ENCODE measurements at regions not wholly inside any gene's neighbourhood (a gene's known extent, or its start where the extent isn't known, plus 50 kb on each side); places are given as distances from the start of the nearest gene placed in this dataset.

GRCh38 chr21:32934829-32935228 lies 90.9 kb upstream of the OLIG2 start:
- H3K14ac ChIP-seq (ENCODE audit: low read length) = no peak overlapping the region
- no peak overlapping the region for H2BK5ac ChIP-seq (ENCODE audit: low read depth, low read length, poor library complexity)
- H4K12ac ChIP-seq (ENCODE audit: low read depth, low read length) = no peak overlapping the region
- no peaks in the 10 kb centered on the region for H3K79me2 ChIP-seq (ENCODE audit: control insufficient read depth, insufficient read depth, low read length, poor library complexity)
- no peak overlapping the region for H3K27ac ChIP-seq (ENCODE audit: low read depth, low read length)
- H3K4me3 ChIP-seq (ENCODE audit: low read depth, low read length) = no peak overlapping the region
- no peak overlapping the region for H4K8ac ChIP-seq (ENCODE audit: low read depth, low read length)
- H3K18ac ChIP-seq (ENCODE audit: low read length) = no peak overlapping the region
- H3K4ac ChIP-seq (ENCODE audit: low read depth, low read length) = no peak overlapping the region
- peaks cover 0 to 5% of the 10 kb centered on the region in 2 experiments for H3K4me1 ChIP-seq (ENCODE audit: control insufficient read depth in 1 of 2, insufficient read depth in 2 of 2, low read length in 2 of 2)
- H4K91ac ChIP-seq (ENCODE audit: low read depth, low read length) = no peak overlapping the region
- H3K27me3 ChIP-seq (ENCODE audit: insufficient read depth, low read length) = no peaks in the 10 kb centered on the region
- no peaks in the 10 kb centered on the region for H3K79me1 ChIP-seq (ENCODE audit: low read length)
- H2AFZ ChIP-seq (ENCODE audit: insufficient read depth, low read length, poor library complexity) = no peak overlapping the region
- H2AK5ac ChIP-seq (ENCODE audit: low read length) = no peak overlapping the region
- no peaks in the 10 kb centered on the region for H3K9me3 ChIP-seq (ENCODE audit: insufficient read depth, low read depth, low read length)
- no peak overlapping the region for H3K4me2 ChIP-seq (ENCODE audit: low read length)
- DNase-seq = no peak
- H2BK12ac ChIP-seq (ENCODE audit: low read length) = no peak overlapping the region
- no CpG with 5 or more reads among the region's 3 CpGs for WGBS (ENCODE audit: extremely low coverage, insufficient coverage, insufficient read length)
- no peak overlapping the region for H2BK120ac ChIP-seq (ENCODE audit: insufficient read depth, low read length, poor library complexity)
- no peak overlapping the region for H3K9ac ChIP-seq (ENCODE audit: low read length)
- no peak overlapping the region for H3K23ac ChIP-seq (ENCODE audit: low read length)
- no peaks in the 10 kb centered on the region for H3K36me3 ChIP-seq (ENCODE audit: control insufficient read depth in 1 of 2, insufficient read depth in 2 of 2, low read length in 2 of 2)

DNA sequence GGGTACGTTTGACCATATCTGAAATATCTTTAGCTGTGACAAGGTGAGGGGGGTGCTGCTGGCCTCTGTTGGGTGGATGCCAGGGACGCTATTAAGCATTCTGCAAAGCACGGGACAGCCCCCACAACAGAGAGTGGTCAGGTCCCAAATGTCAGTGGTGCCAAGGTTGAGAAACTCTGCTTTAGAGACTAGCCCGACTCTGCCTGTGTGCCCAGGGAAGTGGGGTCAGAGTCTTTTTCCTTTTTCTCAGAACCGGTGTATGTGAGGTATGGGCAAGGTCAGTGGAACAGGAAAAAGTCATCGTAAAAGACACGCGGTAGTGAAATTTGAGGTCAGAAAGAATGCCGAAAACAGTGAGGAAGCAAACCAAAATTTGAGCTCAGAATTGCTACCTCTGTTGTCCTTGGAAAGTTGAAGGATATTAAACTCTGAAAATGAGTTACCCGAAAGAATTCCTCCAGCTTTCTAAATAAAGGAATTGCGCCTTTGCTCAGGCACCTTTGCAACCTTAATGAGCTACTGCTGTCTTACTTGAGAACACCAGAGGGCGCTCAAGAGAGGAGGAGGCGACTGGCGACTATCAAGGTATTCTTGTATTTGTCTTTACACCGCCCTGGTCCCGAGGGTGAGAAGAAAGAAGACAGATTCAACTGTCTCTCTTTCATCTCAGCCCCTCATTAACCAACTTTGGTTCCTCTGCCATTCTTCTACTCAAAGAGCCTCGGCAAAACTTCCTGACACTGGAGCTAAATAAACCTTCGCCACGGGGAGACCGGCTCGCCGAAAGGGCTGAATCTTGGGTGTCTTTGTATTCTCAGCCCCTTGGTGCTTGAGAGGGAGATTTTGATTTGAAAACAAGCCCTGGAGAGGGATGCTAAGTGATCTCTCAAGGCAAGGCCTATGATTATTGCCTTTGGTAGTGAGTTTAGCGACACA lies 85.4 kb upstream of the OLIG2 start:
- no peak overlapping the region for H4K91ac ChIP-seq (ENCODE audit: low read depth, low read length)
- H2BK120ac ChIP-seq (ENCODE audit: insufficient read depth, low read length, poor library complexity) = no peak overlapping the region
- WGBS (ENCODE audit: extremely low coverage, insufficient coverage, insufficient read length) = no CpG with 5 or more reads among the region's 23 CpGs
- H2AK5ac ChIP-seq (ENCODE audit: low read length) = no peak overlapping the region
- H2BK12ac ChIP-seq (ENCODE audit: low read length) = no peak overlapping the region
- no peak overlapping the region for H3K18ac ChIP-seq (ENCODE audit: low read length)
- H3K4me2 ChIP-seq (ENCODE audit: low read length) = no peak overlapping the region
- no peak overlapping the region for H3K27ac ChIP-seq (ENCODE audit: low read depth, low read length)
- no peak overlapping the region for H4K8ac ChIP-seq (ENCODE audit: low read depth, low read length)
- H2BK5ac ChIP-seq (ENCODE audit: low read depth, low read length, poor library complexity) = no peak overlapping the region
- no peak overlapping the region for H4K12ac ChIP-seq (ENCODE audit: low read depth, low read length)
- no peak overlapping the region for H3K14ac ChIP-seq (ENCODE audit: low read length)
- no peak overlapping the region for H3K4ac ChIP-seq (ENCODE audit: low read depth, low read length)
- H3K4me3 ChIP-seq (ENCODE audit: low read depth, low read length) = no peak overlapping the region
- no peaks in the 10 kb centered on the region for H3K36me3 ChIP-seq (ENCODE audit: control insufficient read depth in 1 of 2, insufficient read depth in 2 of 2, low read length in 2 of 2)
- H2AFZ ChIP-seq (ENCODE audit: insufficient read depth, low read length, poor library complexity) = no peak overlapping the region
- H3K9me3 ChIP-seq (ENCODE audit: insufficient read depth, low read depth, low read length) = no peaks in the 10 kb centered on the region
- H3K27me3 ChIP-seq (ENCODE audit: insufficient read depth, low read length) = no peaks in the 10 kb centered on the region
- H3K23ac ChIP-seq (ENCODE audit: low read length) = no peak overlapping the region
- H3K79me2 ChIP-seq (ENCODE audit: control insufficient read depth, insufficient read depth, low read length, poor library complexity) = no peaks in the 10 kb centered on the region
- peaks cover 0 to 3% of the 10 kb centered on the region in 2 experiments for H3K4me1 ChIP-seq (ENCODE audit: control insufficient read depth in 1 of 2, insufficient read depth in 2 of 2, low read length in 2 of 2)
- peak; percentile 22 to 74 for DNase-seq
- H3K9ac ChIP-seq (ENCODE audit: low read length) = no peak overlapping the region
- H3K79me1 ChIP-seq (ENCODE audit: low read length) = no peaks in the 10 kb centered on the region

DNA sequence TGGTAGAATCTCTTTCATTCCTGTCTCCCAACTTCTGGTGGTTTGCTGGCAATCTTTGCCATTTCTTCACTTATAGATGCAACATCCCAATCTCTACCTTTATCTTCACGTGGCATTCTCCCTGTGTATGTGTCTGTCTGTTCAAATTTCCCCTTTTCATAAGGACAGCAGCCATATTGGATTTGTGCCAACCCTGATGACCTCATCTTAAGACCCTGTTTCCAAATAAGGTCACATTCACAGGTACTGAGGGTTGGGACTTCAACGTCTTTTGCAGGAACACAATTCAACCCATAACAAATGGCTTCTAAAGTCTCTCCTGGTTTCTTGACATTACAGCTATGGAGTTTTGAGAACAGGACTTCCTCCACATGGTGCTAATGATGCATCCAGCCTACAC lies 84.5 kb upstream of the OLIG2 start:
- no peak overlapping the region for H3K4me3 ChIP-seq (ENCODE audit: low read depth, low read length)
- no peak overlapping the region for H2AFZ ChIP-seq (ENCODE audit: insufficient read depth, low read length, poor library complexity)
- no peak overlapping the region for H2BK12ac ChIP-seq (ENCODE audit: low read length)
- H3K27me3 ChIP-seq (ENCODE audit: insufficient read depth, low read length) = no peaks in the 10 kb centered on the region
- no peak for DNase-seq
- no peak overlapping the region for H3K14ac ChIP-seq (ENCODE audit: low read length)
- H3K4me2 ChIP-seq (ENCODE audit: low read length) = no peak overlapping the region
- no peak overlapping the region for H3K27ac ChIP-seq (ENCODE audit: low read depth, low read length)
- no peaks in the 10 kb centered on the region for H3K36me3 ChIP-seq (ENCODE audit: control insufficient read depth in 1 of 2, insufficient read depth in 2 of 2, low read length in 2 of 2)
- H3K9ac ChIP-seq (ENCODE audit: low read length) = no peak overlapping the region
- no peak overlapping the region for H3K23ac ChIP-seq (ENCODE audit: low read length)
- no peak overlapping the region for H2BK120ac ChIP-seq (ENCODE audit: insufficient read depth, low read length, poor library complexity)
- no peaks in the 10 kb centered on the region for H3K9me3 ChIP-seq (ENCODE audit: insufficient read depth, low read depth, low read length)
- no peak overlapping the region for H4K8ac ChIP-seq (ENCODE audit: low read depth, low read length)
- H3K4ac ChIP-seq (ENCODE audit: low read depth, low read length) = no peak overlapping the region
- H4K91ac ChIP-seq (ENCODE audit: low read depth, low read length) = no peak overlapping the region
- WGBS (ENCODE audit: extremely low coverage, insufficient coverage, insufficient read length) = no CpG with 5 or more reads among the region's 2 CpGs
- H4K12ac ChIP-seq (ENCODE audit: low read depth, low read length) = no peak overlapping the region
- no peak overlapping the region for H2AK5ac ChIP-seq (ENCODE audit: low read length)
- H3K79me2 ChIP-seq (ENCODE audit: control insufficient read depth, insufficient read depth, low read length, poor library complexity) = no peaks in the 10 kb centered on the region
- H3K18ac ChIP-seq (ENCODE audit: low read length) = no peak overlapping the region
- peaks cover 0 to 3% of the 10 kb centered on the region in 2 experiments for H3K4me1 ChIP-seq (ENCODE audit: control insufficient read depth in 1 of 2, insufficient read depth in 2 of 2, low read length in 2 of 2)
- no peaks in the 10 kb centered on the region for H3K79me1 ChIP-seq (ENCODE audit: low read length)
- H2BK5ac ChIP-seq (ENCODE audit: low read depth, low read length, poor library complexity) = no peak overlapping the region

DNA sequence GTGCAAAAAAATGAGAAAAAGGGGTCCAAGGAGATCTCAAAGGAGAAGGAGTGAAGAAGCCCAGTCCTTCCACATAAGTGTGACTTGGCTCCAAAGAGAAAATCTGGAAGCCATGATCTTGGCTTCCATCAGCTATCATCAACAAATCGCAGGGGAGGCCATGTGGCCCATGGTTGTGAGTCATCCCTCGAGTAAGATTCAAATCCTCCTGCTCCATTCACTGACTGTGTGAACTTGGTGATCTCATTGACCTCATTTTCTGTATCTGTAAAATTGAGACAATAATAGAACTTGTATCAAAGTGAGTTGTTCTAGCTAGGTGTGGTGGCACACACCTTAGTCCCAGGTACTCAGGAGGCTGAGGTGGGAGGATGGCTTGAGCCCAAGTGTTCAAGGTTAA lies 79.1 kb upstream of the OLIG2 start:
- H3K27ac ChIP-seq (ENCODE audit: low read depth, low read length) = no peak overlapping the region
- H3K9me3 ChIP-seq (ENCODE audit: insufficient read depth, low read depth, low read length) = no peaks in the 10 kb centered on the region
- no peak overlapping the region for H3K18ac ChIP-seq (ENCODE audit: low read length)
- no peak overlapping the region for H2BK12ac ChIP-seq (ENCODE audit: low read length)
- no peaks in the 10 kb centered on the region for H3K79me2 ChIP-seq (ENCODE audit: control insufficient read depth, insufficient read depth, low read length, poor library complexity)
- H4K8ac ChIP-seq (ENCODE audit: low read depth, low read length) = no peak overlapping the region
- H3K4me3 ChIP-seq (ENCODE audit: low read depth, low read length) = no peak overlapping the region
- no peak overlapping the region for H2AK5ac ChIP-seq (ENCODE audit: low read length)
- no peak overlapping the region for H3K9ac ChIP-seq (ENCODE audit: low read length)
- H2BK5ac ChIP-seq (ENCODE audit: low read depth, low read length, poor library complexity) = no peak overlapping the region
- H3K36me3 ChIP-seq (ENCODE audit: control insufficient read depth in 1 of 2, insufficient read depth in 2 of 2, low read length in 2 of 2) = no peaks in the 10 kb centered on the region
- H3K23ac ChIP-seq (ENCODE audit: low read length) = no peak overlapping the region
- no peaks in the 10 kb centered on the region for H3K27me3 ChIP-seq (ENCODE audit: insufficient read depth, low read length)
- peaks cover 0 to 3% of the 10 kb centered on the region in 2 experiments for H3K4me1 ChIP-seq (ENCODE audit: control insufficient read depth in 1 of 2, insufficient read depth in 2 of 2, low read length in 2 of 2)
- no peak overlapping the region for H3K4me2 ChIP-seq (ENCODE audit: low read length)
- no CpG with 5 or more reads among the region's 2 CpGs for WGBS (ENCODE audit: extremely low coverage, insufficient coverage, insufficient read length)
- no peak overlapping the region for H4K91ac ChIP-seq (ENCODE audit: low read depth, low read length)
- no peaks in the 10 kb centered on the region for H3K79me1 ChIP-seq (ENCODE audit: low read length)
- no peak overlapping the region for H3K14ac ChIP-seq (ENCODE audit: low read length)
- no peak overlapping the region for H4K12ac ChIP-seq (ENCODE audit: low read depth, low read length)
- H2BK120ac ChIP-seq (ENCODE audit: insufficient read depth, low read length, poor library complexity) = no peak overlapping the region
- no peak overlapping the region for H2AFZ ChIP-seq (ENCODE audit: insufficient read depth, low read length, poor library complexity)
- DNase-seq = no peak
- H3K4ac ChIP-seq (ENCODE audit: low read depth, low read length) = no peak overlapping the region

Measured in trophoblast cell (in vitro differentiated cells and primary cell).